Lower leg skin (tissue), 4 donors: ENCODE measurements at regions not wholly inside any gene's neighbourhood (a gene's known extent, or its start where the extent isn't known, plus 50 kb on each side); places are given as distances from the start of the nearest gene placed in this dataset.
"Not testable (repeated sequence)": the region's sequence is repeated elsewhere in the genome, so short reads cannot be mapped to it uniquely, and the experiment has no call there.

Source experiments
- DNase-seq, 2 donors: peaks; one replicate each; pipeline ENCODE4 v3.0.0-alpha.2; 2019; ENCODE audit warnings: low spot score in 2 of 2
- H3K4me3 ChIP-seq: fragments of 200-600 bp; sonication (generic); 2 replicates; pipeline ENCODE4 v1.5.1; 2017; ENCODE audit warnings: mild to moderate bottlenecking, low read depth; ENCODE audit not compliant: poor library complexity, severe bottlenecking
- POLR2A ChIP-seq, 2 donors: fragments of 450-650 bp; IDR thresholded peaks; one replicate each; pipeline ENCODE4 v1.6.1; 2016 to 2017; ENCODE audit warnings: antibody characterized with exemption in 2 of 2, mild to moderate bottlenecking in 1 of 2, moderate library complexity in 1 of 2
- WGBS, 2 donors: methylation state at CpG; one replicate each; pipeline ENCODE4 v1.1.5; 2018; 5-methylcytosine and 5-hydroxymethylcytosine counted together
- intact Hi-C: fragments of 100-400 bp; cut with DNase I; formaldehyde crosslinking; loops from one replicate; pipeline ENCODE4 v1.15.0; 2023; ENCODE audit warnings: low total_unique reads
- TF ChIP-seq, protein P1 (sequence below), 3 donors: fragments of 450-650 bp; IDR thresholded peaks; one replicate each; pipeline ENCODE4 v1.5.1; 2016; ENCODE audit warnings: antibody characterized with exemption in 3 of 3, mild to moderate bottlenecking in 3 of 3, moderate library complexity in 2 of 3

DNA sequence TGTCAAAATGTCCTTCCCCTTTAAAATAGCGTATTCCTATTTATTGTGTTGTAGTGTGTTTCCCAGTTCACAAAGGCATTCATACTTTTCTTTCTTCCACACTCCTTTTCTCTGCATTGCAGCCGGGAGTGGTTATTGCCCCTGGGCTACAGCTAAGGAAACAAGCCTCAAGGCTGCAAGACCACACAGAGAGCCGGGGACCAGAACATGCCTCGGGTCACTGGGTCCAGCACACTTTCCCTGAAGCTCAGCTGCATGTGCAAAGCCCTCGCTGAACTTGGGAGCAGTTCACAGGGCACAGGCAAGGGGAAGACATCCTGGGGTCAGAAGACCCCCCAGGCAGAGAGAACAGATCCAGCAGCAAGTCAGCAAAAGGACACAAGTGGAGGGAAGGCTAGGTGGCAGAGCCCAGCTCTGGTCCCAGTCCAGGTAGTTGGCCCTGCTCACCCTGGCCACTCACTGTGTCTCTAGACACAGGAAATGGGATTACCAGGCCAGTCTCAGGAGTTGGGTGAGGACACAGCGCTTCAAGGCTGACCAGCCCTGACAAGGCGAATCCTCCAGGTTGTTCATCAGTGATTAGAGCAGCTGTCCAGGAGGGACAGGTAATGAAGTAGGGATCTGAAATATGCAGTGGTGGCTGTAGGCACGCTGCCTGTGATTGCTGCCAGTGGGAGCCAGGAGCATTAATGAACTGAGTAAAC, 118.2 kb downstream of the CD83 start:
- 85 to 91% methylated on average over 8 of the region's 8 CpGs for WGBS, 2 donors
- no peak overlapping the region for H3K4me3 ChIP-seq
- DNase-seq, result no peak
- TF ChIP-seq, protein P1, sequence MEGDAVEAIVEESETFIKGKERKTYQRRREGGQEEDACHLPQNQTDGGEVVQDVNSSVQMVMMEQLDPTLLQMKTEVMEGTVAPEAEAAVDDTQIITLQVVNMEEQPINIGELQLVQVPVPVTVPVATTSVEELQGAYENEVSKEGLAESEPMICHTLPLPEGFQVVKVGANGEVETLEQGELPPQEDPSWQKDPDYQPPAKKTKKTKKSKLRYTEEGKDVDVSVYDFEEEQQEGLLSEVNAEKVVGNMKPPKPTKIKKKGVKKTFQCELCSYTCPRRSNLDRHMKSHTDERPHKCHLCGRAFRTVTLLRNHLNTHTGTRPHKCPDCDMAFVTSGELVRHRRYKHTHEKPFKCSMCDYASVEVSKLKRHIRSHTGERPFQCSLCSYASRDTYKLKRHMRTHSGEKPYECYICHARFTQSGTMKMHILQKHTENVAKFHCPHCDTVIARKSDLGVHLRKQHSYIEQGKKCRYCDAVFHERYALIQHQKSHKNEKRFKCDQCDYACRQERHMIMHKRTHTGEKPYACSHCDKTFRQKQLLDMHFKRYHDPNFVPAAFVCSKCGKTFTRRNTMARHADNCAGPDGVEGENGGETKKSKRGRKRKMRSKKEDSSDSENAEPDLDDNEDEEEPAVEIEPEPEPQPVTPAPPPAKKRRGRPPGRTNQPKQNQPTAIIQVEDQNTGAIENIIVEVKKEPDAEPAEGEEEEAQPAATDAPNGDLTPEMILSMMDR (IDR thresholded peaks at IDR 0.05), result no peak
- no peak for TF ChIP-seq POLR2A (IDR thresholded peaks at IDR 0.05)
- intact Hi-C loops, result no loop called here

DNA sequence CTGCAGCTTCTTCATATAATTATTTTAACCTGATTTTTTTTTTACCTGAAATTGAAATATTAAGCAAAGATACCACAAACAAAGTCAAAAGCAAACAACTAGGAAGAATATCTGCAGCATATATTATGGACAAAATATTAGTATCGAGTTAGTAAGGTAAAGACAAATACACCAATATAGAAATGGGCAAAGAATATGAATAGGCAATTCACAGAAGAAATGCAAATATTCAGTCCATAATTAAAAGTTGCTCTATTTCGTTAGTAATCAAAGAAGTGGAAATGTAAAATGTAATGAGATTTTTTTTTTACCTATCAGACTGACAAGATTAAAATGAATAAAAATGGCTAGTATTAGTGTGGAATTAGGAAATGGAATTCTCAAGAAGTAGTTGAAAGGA, 121.5 kb downstream of the CD83 start:
- no peak overlapping the region for H3K4me3 ChIP-seq
- 93 to 94% methylated on average over 2 of the region's 2 CpGs for WGBS, 2 donors
- no peak for DNase-seq
- TF ChIP-seq, protein P1 (IDR thresholded peaks at IDR 0.05), result no peak
- TF ChIP-seq POLR2A (IDR thresholded peaks at IDR 0.05), result no peak
- intact Hi-C loops, result no loop called here

DNA sequence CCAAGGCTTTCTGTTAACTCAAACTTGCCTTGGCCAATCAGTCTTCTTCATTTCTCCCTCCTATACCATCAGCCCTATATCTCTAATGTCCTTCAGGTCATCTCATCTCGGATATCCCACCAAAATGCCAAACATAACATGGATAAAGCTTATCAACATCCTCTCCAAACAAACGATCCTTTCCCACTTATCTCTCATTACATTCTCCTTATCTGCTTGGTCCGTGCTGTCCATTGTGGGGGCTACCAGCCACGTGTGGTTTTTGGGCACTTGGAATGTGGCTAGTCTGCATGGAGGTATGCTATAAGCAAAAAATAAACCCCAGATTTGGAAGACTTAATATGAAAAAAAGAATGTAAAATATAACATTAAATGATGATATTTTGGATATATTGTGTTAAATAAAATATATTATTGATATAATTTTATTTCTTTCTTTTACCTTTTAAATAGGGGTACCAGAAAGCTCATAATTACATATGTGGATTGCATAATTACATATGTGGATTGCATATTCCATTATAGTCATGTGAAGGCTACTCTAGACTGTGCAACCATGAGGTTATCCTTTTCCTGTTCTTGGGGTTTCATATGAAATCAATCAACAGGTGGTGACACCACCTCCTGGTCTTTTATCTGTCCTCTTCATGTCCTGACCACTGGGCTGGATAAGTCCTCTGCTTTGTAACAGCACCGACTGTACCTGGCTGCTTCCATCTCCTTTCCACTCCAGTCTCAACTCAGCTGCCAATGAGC, 123.0 kb downstream of the CD83 start:
- H3K4me3 ChIP-seq, result no peak overlapping the region
- DNase-seq, result no peak
- intact Hi-C loops, result no loop called here
- no peak for TF ChIP-seq POLR2A (IDR thresholded peaks at IDR 0.05)
- TF ChIP-seq, protein P1 (IDR thresholded peaks at IDR 0.05), result no peak
- 87 to 88% methylated on average over 5 of the region's 5 CpGs for WGBS, 2 donors

DNA sequence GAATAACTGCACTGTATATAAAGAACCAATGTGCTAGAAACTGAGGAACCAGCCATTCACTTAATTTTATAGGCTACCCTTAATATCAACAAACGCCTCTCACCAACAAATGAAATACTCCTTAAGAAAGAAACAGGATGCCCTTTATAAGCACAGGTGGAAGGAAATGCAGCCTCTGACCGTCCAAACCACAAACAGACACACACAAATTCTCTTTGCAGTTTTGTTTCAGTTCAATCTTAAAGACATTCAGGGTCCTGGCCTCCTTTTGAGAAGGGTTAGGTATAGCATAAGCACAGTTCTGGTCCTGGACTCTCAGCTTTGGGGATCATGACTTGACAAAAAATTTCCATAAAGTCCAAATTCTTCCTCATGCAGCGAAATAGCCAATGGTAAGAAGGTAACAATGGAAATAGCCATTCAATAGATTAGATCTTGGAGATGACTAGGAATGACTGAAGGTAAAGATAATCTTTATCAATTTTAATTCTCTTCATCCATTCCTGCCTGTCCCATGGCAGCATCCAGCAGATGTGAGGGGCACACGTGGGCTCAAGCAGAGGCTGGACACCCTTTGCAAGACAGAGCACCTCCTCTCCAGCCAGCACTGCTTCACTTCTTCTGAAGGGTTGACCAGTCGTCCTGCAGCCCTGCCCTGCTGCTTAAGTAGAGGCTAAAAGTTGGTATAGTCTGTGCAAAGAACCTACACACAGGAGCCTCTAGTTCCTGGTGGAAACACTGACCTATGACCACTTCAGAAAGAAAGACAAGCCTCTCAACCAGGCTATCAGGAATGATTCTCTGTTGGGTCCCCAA, 123.9 kb downstream of the CD83 start:
- DNase-seq, result no peak
- intact Hi-C loops, result no loop called here
- 78 to 84% methylated on average over 5 of the region's 5 CpGs for WGBS, 2 donors
- H3K4me3 ChIP-seq, result no peak overlapping the region
- TF ChIP-seq, protein P1 (IDR thresholded peaks at IDR 0.05), result no peak
- TF ChIP-seq POLR2A (IDR thresholded peaks at IDR 0.05), result no peak

DNA sequence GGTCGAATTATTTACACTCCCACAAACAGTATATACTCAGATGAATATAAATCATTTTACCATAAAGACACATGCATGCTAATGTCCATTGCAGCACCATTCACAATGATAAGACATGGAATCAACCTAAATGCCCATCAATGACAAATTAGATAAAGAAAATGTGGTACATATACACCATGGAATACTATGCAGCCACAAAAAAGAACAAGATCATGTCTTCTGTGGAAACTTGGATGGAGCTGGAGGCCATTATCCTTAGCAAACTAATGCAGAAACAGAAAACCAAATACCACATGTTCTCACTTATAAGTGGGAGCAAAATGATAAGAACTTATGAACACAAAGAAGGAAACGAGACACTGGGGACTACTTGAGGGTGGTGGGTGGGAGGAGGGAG, 125.3 kb downstream of the CD83 start:
- H3K4me3 ChIP-seq, DNase-seq, intact Hi-C loops: not testable (repeated sequence)
- 97 to 98% methylated on average over 2 of the region's 2 CpGs for WGBS, 2 donors

DNA sequence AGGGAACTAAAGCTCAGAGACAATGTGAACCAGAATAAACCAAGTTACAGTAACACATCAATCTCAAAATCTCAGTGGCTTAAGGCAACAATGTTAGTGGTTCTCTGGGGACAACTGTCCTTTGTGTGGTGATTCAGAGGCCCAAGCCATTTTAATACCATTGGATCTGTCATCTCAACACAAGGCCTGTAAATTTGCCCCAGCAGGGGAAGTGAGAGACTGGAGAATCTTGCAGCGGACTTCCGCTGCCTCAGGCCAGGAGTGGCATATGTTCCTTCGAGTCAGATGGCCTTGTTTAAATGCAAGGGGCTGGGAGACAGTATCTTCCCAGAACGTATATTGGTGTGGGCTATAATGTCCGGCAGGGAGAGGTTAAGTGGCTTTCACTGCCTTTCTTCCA, 126.0 kb downstream of the CD83 start:
- TF ChIP-seq, protein P1 (IDR thresholded peaks at IDR 0.05), result no peak
- TF ChIP-seq POLR2A (IDR thresholded peaks at IDR 0.05), result no peak
- intact Hi-C loops, result no loop called here
- no peak for DNase-seq
- WGBS, 2 donors, result 88 to 91% methylated on average over 5 of the region's 5 CpGs
- no peak overlapping the region for H3K4me3 ChIP-seq
